ENCODE measurements at regions not wholly inside any gene's neighbourhood (a gene's known extent, or its start where the extent isn't known, plus 50 kb on each side); places are given as distances from the start of the nearest gene placed in this dataset.

DNA sequence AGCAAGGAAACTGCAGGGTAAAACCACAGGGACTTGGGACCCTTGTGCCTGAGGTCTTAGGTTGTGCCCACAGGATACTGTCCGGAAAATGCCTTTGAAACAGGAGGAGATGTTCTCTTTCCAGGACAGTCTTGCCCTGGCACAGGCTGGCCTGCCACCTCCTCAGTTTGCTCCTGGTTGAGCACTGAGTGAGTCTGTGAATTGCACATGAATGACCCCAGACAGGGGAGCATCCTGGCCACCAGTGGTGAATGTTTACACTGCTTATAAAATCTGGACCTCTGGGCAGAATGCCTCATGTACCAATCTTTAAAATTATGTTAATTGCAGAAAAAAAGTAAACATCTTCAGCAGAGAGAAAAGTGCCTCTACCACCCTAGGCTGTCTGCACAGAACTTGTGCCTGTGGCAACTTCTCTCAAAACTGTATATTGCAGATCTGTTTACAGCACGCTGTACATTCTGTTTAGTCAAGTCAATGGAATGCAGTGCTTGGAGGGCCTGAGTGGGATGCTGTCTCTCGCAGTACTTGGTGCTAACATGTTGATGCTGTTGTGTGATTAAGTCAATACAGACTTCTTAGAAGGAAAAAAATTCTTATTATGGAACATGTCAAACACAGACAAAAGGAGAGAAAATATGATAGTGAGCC, 242.1 kb downstream of the SOD2 start:
- TF ChIP-seq, protein P1, sequence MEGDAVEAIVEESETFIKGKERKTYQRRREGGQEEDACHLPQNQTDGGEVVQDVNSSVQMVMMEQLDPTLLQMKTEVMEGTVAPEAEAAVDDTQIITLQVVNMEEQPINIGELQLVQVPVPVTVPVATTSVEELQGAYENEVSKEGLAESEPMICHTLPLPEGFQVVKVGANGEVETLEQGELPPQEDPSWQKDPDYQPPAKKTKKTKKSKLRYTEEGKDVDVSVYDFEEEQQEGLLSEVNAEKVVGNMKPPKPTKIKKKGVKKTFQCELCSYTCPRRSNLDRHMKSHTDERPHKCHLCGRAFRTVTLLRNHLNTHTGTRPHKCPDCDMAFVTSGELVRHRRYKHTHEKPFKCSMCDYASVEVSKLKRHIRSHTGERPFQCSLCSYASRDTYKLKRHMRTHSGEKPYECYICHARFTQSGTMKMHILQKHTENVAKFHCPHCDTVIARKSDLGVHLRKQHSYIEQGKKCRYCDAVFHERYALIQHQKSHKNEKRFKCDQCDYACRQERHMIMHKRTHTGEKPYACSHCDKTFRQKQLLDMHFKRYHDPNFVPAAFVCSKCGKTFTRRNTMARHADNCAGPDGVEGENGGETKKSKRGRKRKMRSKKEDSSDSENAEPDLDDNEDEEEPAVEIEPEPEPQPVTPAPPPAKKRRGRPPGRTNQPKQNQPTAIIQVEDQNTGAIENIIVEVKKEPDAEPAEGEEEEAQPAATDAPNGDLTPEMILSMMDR (IDR thresholded peaks at IDR 0.05): no peak
- no peak for TF ChIP-seq POLR2A (IDR thresholded peaks at IDR 0.05)
